Peyer's patch (tissue), 4 donors: ENCODE measurements at regions not wholly inside any gene's neighbourhood (a gene's known extent, or its start where the extent isn't known, plus 50 kb on each side); places are given as distances from the start of the nearest gene placed in this dataset.

Experiments
- CTCF ChIP-seq, 6 experiments: fragments of 450-650 bp in 4 of 6; fragments of 200-600 bp in 2 of 6; sonication (generic) in 1 of 6; IDR thresholded peaks; one replicate each; pipeline ENCODE4 v1.5.1; 2017 to 2019; ENCODE audit warnings: antibody characterized with exemption in 6 of 6, mild to moderate bottlenecking in 3 of 6, moderate library complexity in 1 of 6
- POLR2A ChIP-seq, 2 donors: fragments of 450-650 bp; IDR thresholded peaks; one replicate each; pipeline ENCODE4 v1.5.1; 2017; ENCODE audit warnings: antibody characterized with exemption in 2 of 2, mild to moderate bottlenecking in 2 of 2, moderate library complexity in 2 of 2

- TF ChIP-seq CTCF (IDR thresholded peaks at IDR 0.05) (no peak), POLR2A (IDR thresholded peaks at IDR 0.05) (no peak)
These were observed 283.1 kb downstream of the PREX1 start for GRCh38 chr20:48544402-48545339.
